OCI-LY1 (cell line): ENCODE measurements at regions not wholly inside any gene's neighbourhood (a gene's known extent, or its start where the extent isn't known, plus 50 kb on each side); places are given as distances from the start of the nearest gene placed in this dataset.

Experiments used
- H2AFZ ChIP-seq: fragments of 200-600 bp; sonication (generic), shearing (Covaris generic); 2 replicates; pipeline ENCODE4 v1.6.0; 2014; ENCODE audit warnings: antibody characterized with exemption, mild to moderate bottlenecking, low read length
- H3F3A ChIP-seq: fragments of 200-600 bp; sonication (generic), shearing (Covaris generic); 2 replicates; pipeline ENCODE4 v1.6.0; 2014; ENCODE audit warnings: mild to moderate bottlenecking, antibody characterized with exemption, low read length, moderate library complexity; ENCODE audit not compliant: insufficient read depth
- H3K27ac ChIP-seq: fragments of 200-600 bp; sonication (generic); 2 replicates; pipeline ENCODE4 v1.5.1; 2014; ENCODE audit warnings: low read length, mixed run types, mild to moderate bottlenecking, low read depth; ENCODE audit not compliant: poor library complexity, severe bottlenecking
- H3K27me3 ChIP-seq: fragments of 200-600 bp; sonication (generic); 2 replicates; pipeline ENCODE4 v1.6.0; 2014; ENCODE audit warnings: antibody characterized with exemption, mild to moderate bottlenecking, low read length, moderate library complexity; ENCODE audit not compliant: insufficient read depth
- H3K36me3 ChIP-seq: fragments of 200-600 bp; sonication (generic); 2 replicates; pipeline ENCODE4 v1.6.1; 2014; ENCODE audit warnings: mild to moderate bottlenecking, antibody characterized with exemption, low read length, moderate library complexity, mixed read lengths; ENCODE audit not compliant: insufficient read depth
- H3K4me1 ChIP-seq: fragments of 200-600 bp; sonication (generic); 2 replicates; pipeline ENCODE4 v1.5.1; 2014; ENCODE audit warnings: mild to moderate bottlenecking, low read length, moderate library complexity; ENCODE audit not compliant: insufficient read depth, severe bottlenecking
- H3K4me2 ChIP-seq: fragments of 200-600 bp; sonication (generic), shearing (Covaris generic); 2 replicates; pipeline ENCODE4 v1.6.1; 2014; ENCODE audit warnings: low read length
- H3K4me3 ChIP-seq: fragments of 200-600 bp; sonication (generic); 2 replicates; pipeline ENCODE4 v1.5.1; 2014; ENCODE audit warnings: low read length, low read depth, mild to moderate bottlenecking, mixed read lengths; ENCODE audit not compliant: poor library complexity, severe bottlenecking
- H3K79me2 ChIP-seq: fragments of 200-600 bp; shearing (Covaris generic); 2 replicates; pipeline ENCODE4 v1.6.1; 2016; ENCODE audit warnings: mixed run types, low read length, mixed read lengths; ENCODE audit not compliant: insufficient read depth
- H3K9ac ChIP-seq: fragments of 200-600 bp; sonication (generic), shearing (Covaris generic); 2 replicates; pipeline ENCODE4 v1.6.1; 2014; ENCODE audit warnings: mild to moderate bottlenecking, low read length, mixed read lengths
- H3K9me2 ChIP-seq: fragments of 200-600 bp; sonication (generic), shearing (Covaris generic); 2 replicates; pipeline ENCODE4 v1.6.1; 2014; ENCODE audit warnings: low read depth, mild to moderate bottlenecking, low read length, mixed read lengths
- H3K9me3 ChIP-seq: fragments of 200-600 bp; shearing (Covaris generic); 2 replicates; pipeline ENCODE4 v1.6.1; 2014; ENCODE audit warnings: low read length, mixed read lengths
- H4K20me1 ChIP-seq: fragments of 200-600 bp; sonication (generic), shearing (Covaris generic); 2 replicates; pipeline ENCODE4 v1.6.0; 2016; ENCODE audit warnings: mild to moderate bottlenecking, low read length; ENCODE audit not compliant: insufficient read depth
- CTCF ChIP-seq: fragments of 200-600 bp; sonication (generic), shearing (Covaris generic); IDR thresholded peaks from 2 replicates; pipeline ENCODE4 v1.5.1; 2017; ENCODE audit warnings: mild to moderate bottlenecking, antibody characterized with exemption, low read length, moderate library complexity, mixed read lengths
- EZH2 ChIP-seq: fragments of 200-600 bp; sonication (generic), shearing (Covaris generic); IDR thresholded peaks from 2 replicates; pipeline ENCODE4 v1.8.0; 2017; ENCODE audit warnings: borderline replicate concordance, mixed run types, mild to moderate bottlenecking, antibody characterized with exemption, low read length, moderate library complexity, mixed read lengths

GRCh38 chr4:161260819-161261218 lies 903.0 kb downstream of the FSTL5 start:
- Histone ChIP-seq H3K4me1 (no peaks in the 10 kb centered on the region), H4K20me1 (no peaks in the 10 kb centered on the region), H3K36me3 (no peaks in the 10 kb centered on the region), H3K4me3 (no peak overlapping the region), H2AFZ (no peak overlapping the region), H3K9me3 (no peaks in the 10 kb centered on the region), H3K9ac (no peak overlapping the region), H3K27me3 (no peaks in the 10 kb centered on the region), H3K79me2 (no peaks in the 10 kb centered on the region), H3K27ac (no peak overlapping the region), H3F3A (no peaks in the 10 kb centered on the region), H3K9me2 (no peaks in the 10 kb centered on the region), H3K4me2 (no peak overlapping the region)
- TF ChIP-seq EZH2 (no peak), CTCF (no peak)

- H3K36me3 ChIP-seq: no peaks in the 10 kb centered on the region
- H3K79me2 ChIP-seq: no peaks in the 10 kb centered on the region
- no peak overlapping the region for H3K4me3 ChIP-seq
- H3F3A ChIP-seq: no peaks in the 10 kb centered on the region
- TF ChIP-seq CTCF (peak; percentile 50), EZH2 (no peak)
- no peaks in the 10 kb centered on the region for H3K27me3 ChIP-seq
- H3K9me3 ChIP-seq: no peaks in the 10 kb centered on the region
- no peaks in the 10 kb centered on the region for H3K4me1 ChIP-seq
- H3K9me2 ChIP-seq: no peaks in the 10 kb centered on the region
- no peak overlapping the region for H3K9ac ChIP-seq
- no peaks in the 10 kb centered on the region for H4K20me1 ChIP-seq
- H3K4me2 ChIP-seq: no peak overlapping the region
- no peak overlapping the region for H3K27ac ChIP-seq
- H2AFZ ChIP-seq: no peak overlapping the region
Measured at GRCh38 chr4:161256716-161257115, 907.1 kb downstream of the FSTL5 start.

- H3K4me1 ChIP-seq: no peaks in the 10 kb centered on the region
- no peak overlapping the region for H3K27ac ChIP-seq
- H4K20me1 ChIP-seq: no peaks in the 10 kb centered on the region
- H3F3A ChIP-seq: no peaks in the 10 kb centered on the region
- H3K27me3 ChIP-seq: no peaks in the 10 kb centered on the region
- H3K79me2 ChIP-seq: no peaks in the 10 kb centered on the region
- H3K9me2 ChIP-seq: no peaks in the 10 kb centered on the region
- no peak overlapping the region for H3K4me3 ChIP-seq
- H3K9me3 ChIP-seq: no peaks in the 10 kb centered on the region
- H3K9ac ChIP-seq: no peak overlapping the region
- no peak overlapping the region for H2AFZ ChIP-seq
- H3K36me3 ChIP-seq: no peaks in the 10 kb centered on the region
- no peak for TF ChIP-seq EZH2
- TF ChIP-seq CTCF: no peak
- H3K4me2 ChIP-seq: no peak overlapping the region
Measured at GRCh38 chr4:161256172-161256571, 907.6 kb downstream of the FSTL5 start.
